AG09309 (cell line): ENCODE measurements at regions not wholly inside any gene's neighbourhood (a gene's known extent, or its start where the extent isn't known, plus 50 kb on each side); places are given as distances from the start of the nearest gene placed in this dataset.

Source experiments
- DNase-seq: peaks from one replicate; pipeline ENCODE4 v3.0.0-alpha.2; 2010; ENCODE audit warnings: low read depth
- H3K4me3 ChIP-seq: 2 replicates; pipeline ENCODE4 v1.5.1; 2011; ENCODE audit warnings: mild to moderate bottlenecking, low read depth, low read length, moderate library complexity; ENCODE audit not compliant: control insufficient read depth
- CTCF ChIP-seq: IDR thresholded peaks from 2 replicates; pipeline ENCODE4 v1.5.1; 2011; ENCODE audit warnings: mild to moderate bottlenecking, low read depth, low read length, inconsistent platforms; ENCODE audit not compliant: insufficient read depth, control insufficient read depth; ENCODE audit errors: missing control alignments

GRCh38 chr13:58573743-58574142 is 942.2 kb downstream of the PCDH17 start:
- H3K4me3 ChIP-seq = no peak overlapping the region
- no peak for TF ChIP-seq CTCF
- DNase-seq = no peak

- TF ChIP-seq CTCF = no peak
- no peak overlapping the region for H3K4me3 ChIP-seq
- DNase-seq = no peak
Measured at GRCh38 chr13:58574791-58575190, 943.2 kb downstream of the PCDH17 start.

- TF ChIP-seq CTCF = no peak
- no peak overlapping the region for H3K4me3 ChIP-seq
- DNase-seq = no peak
Measured at GRCh38 chr13:58579468-58579867, 947.9 kb downstream of the PCDH17 start.

GRCh38 chr13:58583966-58584365 is 952.4 kb downstream of the PCDH17 start:
- H3K4me3 ChIP-seq = no peak overlapping the region
- no peak for TF ChIP-seq CTCF
- DNase-seq = no peak

- no peak for TF ChIP-seq CTCF
Measured at GRCh38 chr13:58584610-58585009, 953.1 kb downstream of the PCDH17 start.

GRCh38 chr13:58587183-58587582 is 955.6 kb downstream of the PCDH17 start:
- H3K4me3 ChIP-seq = no peak overlapping the region
- no peak for DNase-seq

More at GRCh38 chr13:58584610-58585009, 953.1 kb downstream of the PCDH17 start:
- DNase-seq = no peak
- H3K4me3 ChIP-seq = no peak overlapping the region

More at GRCh38 chr13:58587183-58587582, 955.6 kb downstream of the PCDH17 start:
- no peak for TF ChIP-seq CTCF
